GM12892 (cell line): ENCODE measurements at regions not wholly inside any gene's neighbourhood (a gene's known extent, or its start where the extent isn't known, plus 50 kb on each side); places are given as distances from the start of the nearest gene placed in this dataset.

Experiments
- POLR2A ChIP-seq: IDR thresholded peaks from 2 replicates; pipeline ENCODE4 v1.6.1; 2011; ENCODE audit warnings: low read depth, low read length, control low read depth
- POLR2AphosphoS5 ChIP-seq: IDR thresholded peaks from 2 replicates; pipeline ENCODE4 v1.6.1; 2011; ENCODE audit warnings: low read depth, low read length, control low read depth

- TF ChIP-seq POLR2A = no peak
- no peak for TF ChIP-seq POLR2AphosphoS5
Measured at GRCh38 chr13:33392794-33393405, 107.3 kb upstream of the STARD13 start.
